ENCODE measurements at regions not wholly inside any gene's neighbourhood (a gene's known extent, or its start where the extent isn't known, plus 50 kb on each side); places are given as distances from the start of the nearest gene placed in this dataset.

DNA sequence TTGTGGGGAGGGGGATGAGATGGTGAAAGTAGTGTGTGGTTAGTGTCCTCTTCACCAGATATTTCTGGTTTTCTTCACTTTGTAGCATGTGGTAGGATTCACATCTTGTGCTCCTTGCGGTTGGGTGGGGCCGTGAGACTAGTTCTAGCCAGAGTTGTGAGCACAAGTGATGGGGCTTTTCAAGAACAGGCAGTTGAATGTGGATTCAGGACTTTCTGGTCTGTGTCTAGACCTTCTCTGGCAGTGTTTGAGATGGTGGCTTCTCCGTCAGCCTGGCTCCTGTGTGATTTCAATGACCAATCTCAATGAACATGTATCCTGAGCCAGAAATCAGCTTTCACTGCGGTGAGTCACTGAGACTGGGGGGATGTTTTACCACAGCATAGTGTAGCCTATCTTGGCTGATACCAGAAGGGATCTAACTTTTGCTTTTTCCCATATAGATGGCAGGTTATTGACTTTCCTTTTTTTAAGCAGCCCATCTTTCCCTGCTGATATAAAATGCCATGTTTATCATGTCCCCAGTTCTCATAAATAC is 82.6 kb downstream of the RPLP1 start:
- TF ChIP-seq, protein P1, sequence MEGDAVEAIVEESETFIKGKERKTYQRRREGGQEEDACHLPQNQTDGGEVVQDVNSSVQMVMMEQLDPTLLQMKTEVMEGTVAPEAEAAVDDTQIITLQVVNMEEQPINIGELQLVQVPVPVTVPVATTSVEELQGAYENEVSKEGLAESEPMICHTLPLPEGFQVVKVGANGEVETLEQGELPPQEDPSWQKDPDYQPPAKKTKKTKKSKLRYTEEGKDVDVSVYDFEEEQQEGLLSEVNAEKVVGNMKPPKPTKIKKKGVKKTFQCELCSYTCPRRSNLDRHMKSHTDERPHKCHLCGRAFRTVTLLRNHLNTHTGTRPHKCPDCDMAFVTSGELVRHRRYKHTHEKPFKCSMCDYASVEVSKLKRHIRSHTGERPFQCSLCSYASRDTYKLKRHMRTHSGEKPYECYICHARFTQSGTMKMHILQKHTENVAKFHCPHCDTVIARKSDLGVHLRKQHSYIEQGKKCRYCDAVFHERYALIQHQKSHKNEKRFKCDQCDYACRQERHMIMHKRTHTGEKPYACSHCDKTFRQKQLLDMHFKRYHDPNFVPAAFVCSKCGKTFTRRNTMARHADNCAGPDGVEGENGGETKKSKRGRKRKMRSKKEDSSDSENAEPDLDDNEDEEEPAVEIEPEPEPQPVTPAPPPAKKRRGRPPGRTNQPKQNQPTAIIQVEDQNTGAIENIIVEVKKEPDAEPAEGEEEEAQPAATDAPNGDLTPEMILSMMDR (IDR thresholded peaks at IDR 0.05; ENCODE audit: insufficient read depth, low read depth, low read length, missing control alignments), result no peak
- H3K4me3 ChIP-seq (ENCODE audit: low read depth, low read length), result no peak overlapping the region
- no peak for DNase-seq (ENCODE audit: low read depth)

DNA sequence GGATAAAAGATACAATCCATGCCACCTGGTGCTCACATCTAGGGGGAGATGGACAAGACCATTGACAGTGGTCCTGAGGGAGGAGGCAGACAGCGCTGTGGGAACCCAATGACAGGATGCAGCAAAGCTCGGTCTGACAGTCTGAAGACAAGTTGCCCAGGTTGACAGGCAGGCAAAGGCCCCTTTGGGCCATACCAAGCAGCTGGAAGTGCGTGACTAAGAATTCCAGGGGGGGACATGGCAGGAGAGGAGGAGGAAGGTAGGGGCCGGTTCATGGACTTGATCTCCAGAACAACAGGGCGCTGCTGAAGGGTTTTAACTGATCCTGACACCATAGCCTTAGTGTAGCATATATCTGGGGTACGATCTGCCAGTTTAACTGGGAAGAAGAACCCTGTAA is 83.4 kb downstream of the RPLP1 start:
- no peak overlapping the region for H3K4me3 ChIP-seq (ENCODE audit: low read depth, low read length)
- no peak for DNase-seq (ENCODE audit: low read depth)
- TF ChIP-seq, protein P1 (IDR thresholded peaks at IDR 0.05; ENCODE audit: insufficient read depth, low read depth, low read length, missing control alignments), result no peak

DNA sequence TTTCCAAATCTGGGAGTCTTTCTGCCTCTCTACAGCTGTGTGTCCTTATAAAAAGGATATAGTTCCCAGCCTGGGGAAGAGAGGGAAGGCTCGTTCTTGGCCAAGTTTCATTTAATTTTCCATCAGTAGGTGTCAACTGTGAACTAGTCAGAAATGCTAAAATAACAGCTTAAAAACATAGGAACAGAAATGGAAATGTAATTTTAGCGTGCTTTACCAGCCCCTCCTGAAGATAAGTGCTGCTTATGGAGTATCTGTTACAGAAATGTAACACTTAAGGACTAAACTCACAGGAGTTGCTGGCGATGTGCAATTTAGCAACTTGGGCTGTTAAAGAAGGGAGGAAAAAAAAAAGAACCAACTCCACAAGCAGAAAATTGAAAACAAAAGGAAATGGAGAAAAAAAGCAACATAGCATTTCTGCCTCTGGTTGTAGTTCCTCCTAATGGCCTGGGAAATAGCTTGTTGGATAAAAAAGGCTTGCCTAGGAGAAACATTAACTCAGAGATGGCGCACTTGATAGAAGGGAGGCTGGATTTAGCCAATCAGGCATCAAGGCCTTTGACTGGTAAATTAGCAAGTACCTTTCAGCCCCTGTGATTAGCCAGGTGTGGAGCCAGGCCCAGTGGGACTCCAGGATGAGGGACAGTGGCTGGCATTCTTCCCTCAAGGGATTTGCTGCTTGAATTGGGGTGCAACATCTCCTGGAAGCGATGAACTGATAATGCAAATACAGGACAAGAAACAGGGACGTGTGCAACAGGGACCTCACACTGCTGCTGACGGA is 84.3 kb downstream of the RPLP1 start:
- no peak for DNase-seq (ENCODE audit: low read depth)
- no peak overlapping the region for H3K4me3 ChIP-seq (ENCODE audit: low read depth, low read length)
- TF ChIP-seq, protein P1 (IDR thresholded peaks at IDR 0.05; ENCODE audit: insufficient read depth, low read depth, low read length, missing control alignments), result no peak

DNA sequence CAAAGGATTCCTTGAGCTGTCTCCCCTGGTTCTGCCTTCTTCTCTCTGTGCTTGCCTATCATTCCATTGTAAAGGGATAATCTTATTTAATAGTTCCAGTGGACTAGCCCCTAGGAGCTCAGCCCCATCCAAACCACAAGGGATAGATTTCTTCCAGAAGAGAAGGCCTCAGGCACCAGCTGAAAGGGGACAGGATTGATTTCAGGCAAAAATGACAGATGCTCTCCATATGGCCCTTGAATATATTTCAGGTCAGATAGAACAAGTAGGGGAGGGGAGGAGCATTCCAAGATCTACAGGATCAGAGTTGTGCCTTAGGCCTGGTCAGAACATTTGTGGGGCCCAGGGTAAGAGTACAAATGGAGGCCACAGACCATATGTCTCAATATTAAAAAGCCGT is 85.3 kb downstream of the RPLP1 start:
- no peak for DNase-seq (ENCODE audit: low read depth)
- no peak overlapping the region for H3K4me3 ChIP-seq (ENCODE audit: low read depth, low read length)
- TF ChIP-seq, protein P1 (IDR thresholded peaks at IDR 0.05; ENCODE audit: insufficient read depth, low read depth, low read length, missing control alignments), result no peak

DNA sequence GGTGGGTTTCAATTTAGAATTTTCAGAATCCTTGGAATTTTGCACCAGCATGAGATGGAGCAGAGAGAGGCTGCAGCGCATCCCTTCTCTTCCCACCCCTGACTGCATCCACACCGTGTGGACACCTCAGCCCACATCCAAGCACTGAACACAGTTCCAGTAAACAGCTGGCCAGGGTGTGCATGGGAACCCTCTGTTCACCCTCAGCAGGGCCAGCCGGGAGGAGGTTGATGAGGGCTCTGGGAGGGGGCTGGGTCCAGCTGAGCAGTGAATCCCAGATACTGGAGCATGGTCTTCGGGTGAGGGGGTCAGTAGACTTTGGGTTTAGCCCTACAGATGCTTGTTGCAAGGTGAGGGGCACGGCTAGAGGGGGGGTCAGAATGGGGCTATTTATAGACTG is 85.8 kb downstream of the RPLP1 start:
- TF ChIP-seq, protein P1 (IDR thresholded peaks at IDR 0.05; ENCODE audit: insufficient read depth, low read depth, low read length, missing control alignments), result no peak
- DNase-seq (ENCODE audit: low read depth), result no peak
- no peak overlapping the region for H3K4me3 ChIP-seq (ENCODE audit: low read depth, low read length)

DNA sequence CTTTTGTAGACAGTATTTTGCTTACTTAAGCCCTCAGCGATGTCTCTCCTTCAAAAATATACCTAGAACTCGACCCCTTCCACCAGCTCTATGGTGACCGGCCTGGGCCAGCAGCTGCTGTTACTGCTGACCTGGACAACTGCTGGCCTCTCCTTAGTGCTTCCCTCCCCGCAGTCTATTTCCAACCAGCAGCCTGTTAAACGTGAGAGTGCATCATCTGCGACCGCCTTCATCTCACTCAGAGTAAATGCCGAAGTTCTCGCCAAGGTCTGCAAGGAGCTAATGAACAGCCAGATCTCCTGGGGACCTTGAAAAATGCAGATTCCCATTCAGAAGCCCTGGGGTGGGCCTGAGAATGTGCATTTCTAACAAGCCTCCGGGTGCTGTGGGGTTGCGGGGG is 86.7 kb downstream of the RPLP1 start:
- no peak overlapping the region for H3K4me3 ChIP-seq (ENCODE audit: low read depth, low read length)
- no peak for DNase-seq (ENCODE audit: low read depth)
- TF ChIP-seq, protein P1 (IDR thresholded peaks at IDR 0.05; ENCODE audit: insufficient read depth, low read depth, low read length, missing control alignments), result no peak

DNA sequence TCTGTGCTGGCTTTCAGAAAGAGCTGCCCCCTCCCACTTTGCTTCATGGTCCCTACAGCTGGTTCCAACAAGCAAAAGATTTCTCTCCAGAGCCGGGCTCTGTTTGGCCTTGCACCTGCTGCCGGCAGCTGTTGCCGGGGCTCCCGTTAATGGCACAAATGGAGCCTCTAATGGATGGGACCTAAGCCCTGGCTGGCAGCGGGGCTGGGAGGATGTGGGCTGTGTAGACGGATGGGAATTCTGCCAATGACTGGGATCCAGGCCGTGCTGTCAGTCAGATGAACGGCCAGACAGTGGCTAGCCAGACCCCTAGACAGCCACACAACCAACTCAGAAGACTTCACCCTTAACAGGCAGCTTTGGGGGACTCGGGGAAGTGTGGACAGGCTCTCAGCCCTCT is 88.0 kb downstream of the RPLP1 start:
- TF ChIP-seq, protein P1 (IDR thresholded peaks at IDR 0.05; ENCODE audit: insufficient read depth, low read depth, low read length, missing control alignments), result no peak
- H3K4me3 ChIP-seq (ENCODE audit: low read depth, low read length), result no peak overlapping the region
- DNase-seq (ENCODE audit: low read depth), result no peak

Data from GM12865 (cell line).